HCT116 (cell line): ENCODE measurements at regions not wholly inside any gene's neighbourhood (a gene's known extent, or its start where the extent isn't known, plus 50 kb on each side); places are given as distances from the start of the nearest gene placed in this dataset.

Source experiments
- ATAC-seq: fragments of 200-7000 bp; cut with Tn5 transposase; 2 replicates; pipeline ENCODE4 v1.9.1; 2020; ENCODE audit warnings: mild to moderate bottlenecking, moderate library complexity
- BruUV-seq: library from RNA; stranded (reverse); fragments of 400-500 nt; replicated peaks from 2 replicates; lab custom pipeline; 2021; lab: Mats Ljungman, UMichigan
- CTCF ChIA-PET: fragments of 300-600 bp; sonication (Branson Sonifier 250); formaldehyde crosslinking; loops from one replicate; lab custom pipeline; 2021; ENCODE audit warnings: antibody characterized with exemption; lab: Charles Lee
- POLR2A ChIA-PET: fragments of 300-600, 350-600 bp; sonication (Branson Sonifier 250); formaldehyde crosslinking; loops from one replicate; lab custom pipeline; 2021; ENCODE audit warnings: antibody characterized with exemption; lab: Charles Lee
- RAD21 ChIA-PET, 2 experiments: fragments of 300-600 bp; sonication (Branson Sonifier 250); formaldehyde crosslinking; loops; one replicate each; lab custom pipeline; 2023; ENCODE audit warnings: low total read pairs in 2 of 2; ENCODE audit not compliant: uncharacterized antibody in 2 of 2, unreplicated experiment in 2 of 2, low non-redundant PET in 1 of 2; lab: Charles Lee
- DNase-seq: peaks from one replicate; pipeline ENCODE4 v3.0.0-alpha.2; 2010; ENCODE audit warnings: low read depth, low spot score
- H2AFZ ChIP-seq: fragments of 200-600 bp; shearing (Covaris generic), sonication (generic); 2 replicates; pipeline ENCODE4 v1.6.1; 2017; ENCODE audit warnings: low read depth, mixed run types, mixed read lengths, antibody characterized with exemption, low read length; ENCODE audit not compliant: poor library complexity, severe bottlenecking
- H3K27ac ChIP-seq: 2 replicates; pipeline ENCODE4 v1.5.1; 2012; ENCODE audit warnings: low read depth, low read length
- H3K27me3 ChIP-seq: fragments of 200-600 bp; sonication (generic); 2 replicates; pipeline ENCODE4 v1.6.1; 2016; ENCODE audit warnings: mixed run types, low read length, mixed read lengths; ENCODE audit not compliant: insufficient read depth
- H3K36me3 ChIP-seq, 2 experiments: fragments of 200-500 bp in 1 of 2; fragments of 200-600 bp in 1 of 2; sonication (Bioruptor generic) in 1 of 2; sonication (generic) in 1 of 2; 2 replicates each; pipeline versions ENCODE4 v1.5.1 to v1.6.1; 2014 to 2016; ENCODE audit warnings: low read length in 2 of 2, inconsistent platforms in 1 of 2, mixed read lengths in 1 of 2, mixed run types in 1 of 2; ENCODE audit not compliant: insufficient read depth in 2 of 2, control insufficient read depth in 1 of 2
- H3K4me1 ChIP-seq, 2 experiments: fragments of 200-600 bp in 1 of 2; sonication (generic) in 1 of 2; 2 replicates each; pipeline versions ENCODE4 v1.5.1 to v1.6.1; 2012 to 2017; ENCODE audit warnings: low read length in 2 of 2, inconsistent platforms in 1 of 2, mild to moderate bottlenecking in 1 of 2, mixed read lengths in 1 of 2, mixed run types in 1 of 2, moderate library complexity in 1 of 2; ENCODE audit not compliant: insufficient read depth in 2 of 2, control insufficient read depth in 1 of 2
- H3K4me2 ChIP-seq: fragments of 200-600 bp; sonication (generic); 2 replicates; pipeline ENCODE4 v1.6.1; 2017; ENCODE audit warnings: mixed run types, low read length, mixed read lengths
- H3K4me3 ChIP-seq, 2 experiments: fragments of 200-600 bp in 1 of 2; sonication (generic) in 1 of 2; replicated peaks in 1 of 2; 2 replicates each; pipeline ENCODE4 v1.5.1; 2011 to 2016; ENCODE audit warnings: low read length in 2 of 2, control low read depth in 1 of 2, low read depth in 1 of 2, mild to moderate bottlenecking in 1 of 2, mixed read lengths in 1 of 2, mixed run types in 1 of 2
- H3K79me2 ChIP-seq: fragments of 200-600 bp; sonication (generic); 2 replicates; pipeline ENCODE4 v1.6.1; 2017; ENCODE audit warnings: mild to moderate bottlenecking, mixed run types, low read length, moderate library complexity, mixed read lengths; ENCODE audit not compliant: insufficient read depth
- H3K9ac ChIP-seq: fragments of 200-600 bp; sonication (generic); 2 replicates; pipeline ENCODE4 v1.6.1; 2016; ENCODE audit warnings: low read length, mixed read lengths
- H3K9me2 ChIP-seq: fragments of 200-600 bp; sonication (generic), shearing (Covaris generic); 2 replicates; pipeline ENCODE4 v1.6.1; 2017; ENCODE audit warnings: mixed run types, mild to moderate bottlenecking, moderate library complexity; ENCODE audit not compliant: insufficient read depth
- H3K9me3 ChIP-seq, 2 experiments: fragments of 200-500 bp in 1 of 2; fragments of 200-600 bp in 1 of 2; sonication (Bioruptor generic) in 1 of 2; sonication (generic) in 1 of 2; 2 replicates each; pipeline ENCODE4 v1.6.1; 2014 to 2017; ENCODE audit warnings: low read length in 2 of 2, mixed read lengths in 2 of 2, inconsistent platforms in 1 of 2, low read depth in 1 of 2, mild to moderate bottlenecking in 1 of 2, mixed run types in 1 of 2, moderate library complexity in 1 of 2; ENCODE audit not compliant: control insufficient read depth in 1 of 2, insufficient read depth in 1 of 2
- H4K20me1 ChIP-seq: fragments of 200-600 bp; sonication (generic), shearing (Covaris generic); 2 replicates; pipeline ENCODE4 v1.6.1; 2017; ENCODE audit warnings: mixed run types, mild to moderate bottlenecking, moderate library complexity; ENCODE audit not compliant: insufficient read depth
- CEBPB ChIP-seq: IDR thresholded peaks from 2 replicates; pipeline ENCODE4 v1.6.1; 2012; ENCODE audit warnings: low read depth
- CTCF ChIP-seq, 3 experiments: fragments of 200-600 bp in 1 of 3; sonication (generic) in 1 of 3; IDR thresholded peaks in 2 of 3; conservative IDR thresholded peaks in 1 of 3; 2 replicates each; pipeline ENCODE4 v1.5.1; 2012 to 2017; ENCODE audit warnings: low read depth in 2 of 3, low read length in 2 of 3, antibody characterized with exemption in 1 of 3, borderline replicate concordance in 1 of 3, control low read depth in 1 of 3, mild to moderate bottlenecking in 1 of 3, mixed read lengths in 1 of 3, mixed run types in 1 of 3, moderate library complexity in 1 of 3; ENCODE audit not compliant: insufficient read depth in 1 of 3
- ELF1 ChIP-seq: IDR thresholded peaks from 2 replicates; pipeline ENCODE4 v1.6.1; 2012; ENCODE audit warnings: low read depth, borderline replicate concordance
- EZH2phosphoT487 ChIP-seq: fragments of 200-600 bp; IDR thresholded peaks from 2 replicates; pipeline ENCODE4 v1.6.1; 2018; ENCODE audit warnings: antibody characterized with exemption, borderline replicate concordance
- POLR2A ChIP-seq: IDR thresholded peaks from 2 replicates; pipeline ENCODE4 v1.7.0; 2011; ENCODE audit warnings: borderline replicate concordance; ENCODE audit not compliant: insufficient read depth, insufficient read length; ENCODE audit errors: extremely low read depth
- REST ChIP-seq: IDR thresholded peaks from 2 replicates; pipeline ENCODE4 v1.6.1; 2012; ENCODE audit warnings: low read depth
- SP1 ChIP-seq: IDR thresholded peaks from 2 replicates; pipeline ENCODE4 v1.6.1; 2012; ENCODE audit warnings: low read depth
- SRF ChIP-seq: IDR thresholded peaks from 2 replicates; pipeline ENCODE4 v1.6.1; 2012; ENCODE audit warnings: low read depth
- TCF7L2 ChIP-seq: IDR thresholded peaks from 2 replicates; pipeline ENCODE4 v1.7.0; 2011; ENCODE audit warnings: borderline replicate concordance, inconsistent platforms; ENCODE audit not compliant: insufficient read depth, insufficient read length; ENCODE audit errors: extremely low read depth
- ZBTB33 ChIP-seq: IDR thresholded peaks from 2 replicates; pipeline ENCODE4 v1.6.1; 2011; ENCODE audit warnings: mild to moderate bottlenecking, low read length, moderate library complexity; ENCODE audit not compliant: insufficient replicate concordance; ENCODE audit errors: extremely low read depth
- ZNF274 ChIP-seq: fragments of 200-500 bp; sonication (Bioruptor generic); IDR thresholded peaks from 2 replicates; pipeline ENCODE4 v1.6.1; 2014; ENCODE audit warnings: mild to moderate bottlenecking, low read depth, low read length, inconsistent platforms
- intact Hi-C: fragments of 100-400 bp; cut with micrococcal nuclease; formaldehyde crosslinking; loops from 2 replicates; pipeline ENCODE4 v1.10.0; 2022

GRCh38 chr6:16936893-16937292 lies 165.0 kb upstream of the STMND1 start:
- H2AFZ ChIP-seq, result no peak overlapping the region
- no peak overlapping the region for H3K4me3 ChIP-seq
- H4K20me1 ChIP-seq, result no peaks in the 10 kb centered on the region
- H3K9ac ChIP-seq, result no peak overlapping the region
- TF ChIP-seq REST, result no peak
- no peak for TF ChIP-seq POLR2A
- no peak for TF ChIP-seq SP1
- no peak for TF ChIP-seq CTCF (IDR thresholded peaks at IDR 0.05 in 2 of 3, conservative IDR thresholded peaks at IDR 0.05 in 1 of 3; ENCODE audit: borderline replicate concordance in 1 of 3, insufficient read depth in 1 of 3, low read depth in 2 of 3, low read length in 2 of 3)
- no peak for TF ChIP-seq ELF1
- no peak for TF ChIP-seq TCF7L2
- TF ChIP-seq SRF, result no peak
- no peak for TF ChIP-seq EZH2phosphoT487
- no peak for TF ChIP-seq ZNF274
- no peak for TF ChIP-seq ZBTB33
- TF ChIP-seq CEBPB, result no peak
- TF ChIP-seq, all 23 proteins: peak for 0
- Histone ChIP-seq H3K36me3 (no peaks in the 10 kb centered on the region), H3K27me3 (no peaks in the 10 kb centered on the region), H3K4me2 (no peak overlapping the region), H3K4me1 (no peaks in the 10 kb centered on the region), H3K79me2 (no peaks in the 10 kb centered on the region), H3K27ac (no peak overlapping the region), H3K9me3 (no peaks in the 10 kb centered on the region), H3K9me2 (no peaks in the 10 kb centered on the region)
- CTCF ChIA-PET, result no interaction called here
- ATAC-seq (no peak), DNase-seq (no peak)
- intact Hi-C loops, result no loop called here
- BruUV-seq, result no TSS peak
- RAD21 ChIA-PET, result no interaction called here
- POLR2A ChIA-PET, result no interaction called here
